ENCODE measurements at regions not wholly inside any gene's neighbourhood (a gene's known extent, or its start where the extent isn't known, plus 50 kb on each side); places are given as distances from the start of the nearest gene placed in this dataset.

- TF ChIP-seq CTCF (IDR thresholded peaks at IDR 0.05) (no peak), POLR2A (IDR thresholded peaks at IDR 0.05) (no peak)
These were observed 112.3 kb upstream of the ADAMTSL1 start for GRCh38 chr9:18361646-18362045.
